GM18858 (cell line): ENCODE measurements at regions not wholly inside any gene's neighbourhood (a gene's known extent, or its start where the extent isn't known, plus 50 kb on each side); places are given as distances from the start of the nearest gene placed in this dataset.

ENCODE experiments used
- ATAC-seq: cut with Tn5 transposase; IDR thresholded peaks from one replicate; pipeline ENCODE4 v1.9.1; 2021; ENCODE audit not compliant: unreplicated experiment

- no peak for ATAC-seq
These were observed 533.2 kb upstream of the POM121L12 start for GRCh38 chr7:52502281-52502680.

- no peak for ATAC-seq
These were observed 533.7 kb upstream of the POM121L12 start for GRCh38 chr7:52501696-52502095.

GRCh38 chr7:52500841-52501240 lies 534.6 kb upstream of the POM121L12 start:
- no peak for ATAC-seq

GRCh38 chr7:52498366-52498765 lies 537.1 kb upstream of the POM121L12 start:
- ATAC-seq: no peak

- no peak for ATAC-seq
These were observed 549.2 kb upstream of the POM121L12 start for GRCh38 chr7:52486267-52486666.

- no peak for ATAC-seq
These were observed 553.4 kb upstream of the POM121L12 start for GRCh38 chr7:52482076-52482475.

GRCh38 chr7:52481571-52481970 lies 553.9 kb upstream of the POM121L12 start:
- ATAC-seq: no peak

- no peak for ATAC-seq
These were observed 555.4 kb upstream of the POM121L12 start for GRCh38 chr7:52479990-52480389.

GRCh38 chr7:52475001-52475582 lies 560.3 kb upstream of the POM121L12 start:
- ATAC-seq: no peak

GRCh38 chr7:52473756-52474155 lies 561.7 kb upstream of the POM121L12 start:
- ATAC-seq: no peak

- ATAC-seq: no peak
These were observed 563.3 kb upstream of the POM121L12 start for GRCh38 chr7:52472006-52472620.

GRCh38 chr7:52465216-52465615 lies 570.2 kb upstream of the POM121L12 start:
- no peak for ATAC-seq

- ATAC-seq: no peak
These were observed 572.1 kb upstream of the POM121L12 start for GRCh38 chr7:52463341-52463740.

- ATAC-seq: no peak
These were observed 573.0 kb upstream of the POM121L12 start for GRCh38 chr7:52462474-52462873.

- ATAC-seq: no peak
These were observed 579.9 kb upstream of the POM121L12 start for GRCh38 chr7:52455571-52455970.

- ATAC-seq: no peak
These were observed 584.6 kb upstream of the POM121L12 start for GRCh38 chr7:52450816-52451215.

- no peak for ATAC-seq
These were observed 587.8 kb upstream of the POM121L12 start for GRCh38 chr7:52447581-52448180.

- ATAC-seq: no peak
These were observed 599.2 kb upstream of the POM121L12 start for GRCh38 chr7:52436278-52436677.

GRCh38 chr7:52431082-52431815 lies 604.2 kb upstream of the POM121L12 start:
- ATAC-seq: no peak

- no peak for ATAC-seq
These were observed 612.2 kb upstream of the POM121L12 start for GRCh38 chr7:52423251-52423650.

- ATAC-seq: no peak
These were observed 622.4 kb upstream of the POM121L12 start for GRCh38 chr7:52413051-52413450.

GRCh38 chr7:52410032-52410431 lies 625.4 kb upstream of the POM121L12 start:
- no peak for ATAC-seq
